MM.1S (cell line): ENCODE measurements at regions not wholly inside any gene's neighbourhood (a gene's known extent, or its start where the extent isn't known, plus 50 kb on each side); places are given as distances from the start of the nearest gene placed in this dataset.

Experiments
- EZH2 ChIP-seq: fragments of 300-600 bp; sonication (generic); optimal IDR thresholded peaks from 2 replicates; pipeline ENCODE3; 2017; ENCODE audit warnings: low read depth, mild to moderate bottlenecking, antibody characterized with exemption, low read length, mixed read lengths
- EZH2phosphoT487 ChIP-seq: fragments of 300-600 bp; sonication (generic); IDR thresholded peaks from 2 replicates; pipeline ENCODE4 v1.6.1; 2018; ENCODE audit warnings: antibody characterized with exemption, low read length
- TF ChIP-seq, protein P1 (sequence below): fragments of 300-600 bp; sonication (generic); IDR thresholded peaks from 2 replicates; pipeline ENCODE4 v1.5.1; 2016; ENCODE audit warnings: antibody characterized with exemption, low read length, mixed read lengths

DNA sequence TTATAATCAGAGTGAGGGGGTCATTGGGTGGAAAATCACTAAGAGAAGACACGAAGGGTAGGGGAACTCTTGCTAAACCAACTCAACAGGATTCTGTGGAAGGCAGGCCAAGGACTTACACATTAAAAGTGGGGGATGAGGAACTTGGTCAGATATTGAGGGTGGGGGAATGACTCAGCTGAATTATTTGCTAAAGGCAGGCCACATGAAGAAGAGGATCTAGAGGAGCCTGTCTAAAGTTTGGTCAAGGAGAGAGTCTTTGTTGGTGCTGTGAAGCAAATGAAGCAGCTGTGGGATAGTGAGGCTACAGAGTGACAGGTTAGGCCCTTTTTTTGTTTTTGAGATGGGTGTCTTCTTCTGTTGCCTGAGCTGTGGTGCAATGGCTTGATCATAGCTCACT lies 63.9 kb upstream of the SPRY4 start:
- no peak for TF ChIP-seq EZH2phosphoT487
- TF ChIP-seq, protein P1, sequence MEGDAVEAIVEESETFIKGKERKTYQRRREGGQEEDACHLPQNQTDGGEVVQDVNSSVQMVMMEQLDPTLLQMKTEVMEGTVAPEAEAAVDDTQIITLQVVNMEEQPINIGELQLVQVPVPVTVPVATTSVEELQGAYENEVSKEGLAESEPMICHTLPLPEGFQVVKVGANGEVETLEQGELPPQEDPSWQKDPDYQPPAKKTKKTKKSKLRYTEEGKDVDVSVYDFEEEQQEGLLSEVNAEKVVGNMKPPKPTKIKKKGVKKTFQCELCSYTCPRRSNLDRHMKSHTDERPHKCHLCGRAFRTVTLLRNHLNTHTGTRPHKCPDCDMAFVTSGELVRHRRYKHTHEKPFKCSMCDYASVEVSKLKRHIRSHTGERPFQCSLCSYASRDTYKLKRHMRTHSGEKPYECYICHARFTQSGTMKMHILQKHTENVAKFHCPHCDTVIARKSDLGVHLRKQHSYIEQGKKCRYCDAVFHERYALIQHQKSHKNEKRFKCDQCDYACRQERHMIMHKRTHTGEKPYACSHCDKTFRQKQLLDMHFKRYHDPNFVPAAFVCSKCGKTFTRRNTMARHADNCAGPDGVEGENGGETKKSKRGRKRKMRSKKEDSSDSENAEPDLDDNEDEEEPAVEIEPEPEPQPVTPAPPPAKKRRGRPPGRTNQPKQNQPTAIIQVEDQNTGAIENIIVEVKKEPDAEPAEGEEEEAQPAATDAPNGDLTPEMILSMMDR = no peak
- no peak for TF ChIP-seq EZH2
